ENCODE measurements at regions not wholly inside any gene's neighbourhood (a gene's known extent, or its start where the extent isn't known, plus 50 kb on each side); places are given as distances from the start of the nearest gene placed in this dataset.

DNA sequence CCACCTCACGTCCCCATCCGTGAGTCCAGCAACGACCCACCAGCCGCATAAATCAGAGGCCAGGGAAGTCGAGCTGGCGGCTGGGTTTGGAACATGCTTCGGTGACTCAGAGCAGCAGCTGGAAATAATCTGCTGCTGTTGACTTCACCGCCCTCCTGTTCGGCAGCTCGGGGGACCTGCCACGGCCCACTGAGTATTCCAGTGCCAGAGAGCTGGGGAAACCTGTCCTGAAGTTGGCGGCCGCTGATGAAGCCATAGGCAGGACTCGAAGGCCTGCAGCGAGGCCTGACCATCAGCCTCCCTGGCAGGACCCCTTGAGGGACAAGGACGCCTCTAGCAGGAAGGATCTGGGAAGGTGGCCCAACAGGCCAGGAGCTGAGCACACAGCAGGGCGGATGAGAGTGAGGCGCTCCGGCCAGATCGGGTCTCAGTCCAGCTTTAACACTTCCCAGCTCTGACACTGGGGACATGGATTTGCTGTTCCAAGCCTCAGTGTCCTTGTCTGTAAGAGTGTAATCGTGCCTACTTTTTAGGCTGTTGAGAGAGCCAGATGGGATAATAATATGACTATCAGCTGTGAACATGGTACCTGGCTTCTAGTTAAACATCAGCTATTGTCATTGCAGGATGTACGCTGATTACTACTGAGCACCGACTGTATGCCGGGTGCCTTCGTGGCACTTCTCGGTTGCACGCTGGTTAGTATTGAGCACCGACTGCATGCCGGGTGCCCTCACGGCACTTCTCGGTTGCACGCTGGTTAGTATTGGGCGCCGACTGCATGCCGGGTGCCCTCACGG lies 50.4 kb upstream of the CIBAR2 start:
- DNase-seq (ENCODE audit: low read depth) = peak; percentile 75

DNA sequence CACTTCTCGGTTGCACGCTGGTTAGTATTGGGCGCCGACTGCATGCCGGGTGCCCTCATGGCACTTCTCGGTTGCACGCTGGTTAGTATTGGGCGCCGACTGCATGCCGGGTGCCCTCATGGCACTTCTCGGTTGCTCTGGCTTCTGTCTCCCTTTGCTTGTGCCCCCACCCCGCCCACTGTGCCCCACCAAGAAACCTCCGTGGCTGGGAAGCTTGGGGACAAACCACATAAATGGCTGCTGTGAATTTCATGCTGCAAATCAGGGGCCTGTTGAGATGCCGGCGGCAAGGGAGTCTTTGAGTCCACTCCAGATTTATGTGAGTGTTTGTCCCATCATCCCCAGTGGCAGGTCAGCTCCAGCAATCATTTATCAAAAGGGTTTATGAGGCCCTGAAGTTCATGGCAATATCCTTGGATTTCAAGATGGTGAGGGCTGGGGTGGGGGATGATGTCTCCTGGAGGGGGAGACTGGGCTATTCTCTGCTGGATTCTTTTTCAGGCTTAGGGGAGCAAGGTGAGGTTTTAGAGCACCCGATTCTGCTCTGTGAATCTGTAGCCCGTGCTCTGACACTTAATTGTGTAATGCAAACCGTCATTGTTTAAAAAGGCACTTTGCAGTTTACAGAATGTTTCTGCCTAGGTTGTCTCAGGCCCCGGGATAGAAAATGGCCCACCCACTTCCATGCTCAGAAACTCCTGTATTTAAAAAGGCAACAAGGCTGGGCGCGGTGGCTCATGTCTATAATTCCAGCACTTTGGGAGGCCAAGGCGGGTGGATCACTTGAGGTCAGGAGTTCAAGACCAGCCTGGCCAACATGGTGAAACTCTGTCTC lies 51.2 kb upstream of the CIBAR2 start:
- DNase-seq (ENCODE audit: low read depth) = no peak

DNA sequence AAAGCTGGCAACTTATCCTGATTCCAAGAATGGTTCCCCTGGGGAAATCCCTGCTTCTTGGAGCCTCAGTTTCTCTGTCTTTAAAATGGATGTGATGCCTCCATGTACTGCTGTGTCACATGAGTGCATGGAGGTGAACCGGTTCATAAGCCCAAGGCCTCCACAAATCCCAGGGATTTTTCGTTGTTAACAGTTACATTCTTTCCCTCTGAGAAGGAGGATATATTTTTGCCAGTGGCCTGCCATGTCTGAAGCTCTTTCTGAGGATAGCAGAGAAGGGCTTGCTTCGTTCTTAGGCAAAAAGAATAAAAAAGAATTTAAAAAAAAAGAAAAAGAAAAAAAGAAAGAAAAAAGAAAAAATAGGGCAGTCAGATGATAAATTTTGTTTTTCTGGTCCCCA lies 52.2 kb upstream of the CIBAR2 start:
- DNase-seq (ENCODE audit: low read depth) = no peak

DNA sequence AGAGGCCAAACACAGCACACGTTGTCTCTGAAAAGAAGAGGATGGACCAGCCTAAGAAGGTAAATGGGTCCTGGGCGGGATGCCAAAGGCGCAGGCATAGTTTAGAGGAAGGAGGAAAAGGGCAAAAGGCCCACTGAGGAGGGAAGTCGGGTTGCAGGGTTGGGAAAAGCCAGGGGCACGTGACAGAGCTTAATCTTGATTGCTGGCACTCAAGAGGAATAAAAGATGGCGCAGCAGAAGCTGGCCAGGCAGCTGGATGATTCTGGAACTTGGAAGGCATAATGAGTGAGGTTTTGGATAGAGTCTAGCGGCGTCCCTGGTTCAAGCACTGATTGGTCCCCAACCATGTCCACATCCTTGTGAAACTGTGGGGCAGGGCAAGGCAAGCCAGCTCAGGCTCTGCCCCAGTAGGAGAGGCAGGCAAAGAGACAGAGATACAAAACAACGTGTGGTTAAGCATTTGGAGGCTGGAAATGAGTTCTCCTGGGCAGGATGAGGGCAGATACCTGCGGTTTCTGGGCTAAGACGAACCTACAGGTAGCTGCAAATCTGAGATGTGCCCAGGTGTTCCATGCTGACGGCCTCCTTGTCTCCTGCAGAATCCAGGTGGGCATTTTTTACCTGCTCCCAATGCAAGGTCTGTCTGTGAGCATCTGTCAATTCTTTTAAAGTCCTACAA lies 52.7 kb upstream of the CIBAR2 start:
- peak; percentile 42 for DNase-seq (ENCODE audit: low read depth)

DNA sequence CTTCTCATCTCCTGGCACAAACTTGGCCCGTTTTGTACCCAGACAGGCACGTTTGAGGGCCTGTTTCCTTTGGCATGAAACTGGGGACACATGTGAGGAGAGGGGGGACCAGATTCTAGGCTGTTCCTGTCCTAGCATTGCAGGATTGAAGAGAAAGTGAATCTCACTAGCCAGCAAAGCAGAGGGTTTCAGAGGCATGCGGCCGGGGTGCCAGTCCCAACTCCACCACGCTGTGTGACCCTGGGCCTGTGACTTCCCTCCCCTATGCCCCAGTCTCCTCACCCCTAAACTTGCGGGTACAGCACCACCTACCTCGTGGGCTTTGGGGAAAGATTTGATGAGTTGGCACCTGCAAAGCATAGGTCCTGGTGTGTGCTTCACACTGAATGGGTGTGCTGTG lies 53.5 kb upstream of the CIBAR2 start:
- DNase-seq (ENCODE audit: low read depth) = no peak

DNA sequence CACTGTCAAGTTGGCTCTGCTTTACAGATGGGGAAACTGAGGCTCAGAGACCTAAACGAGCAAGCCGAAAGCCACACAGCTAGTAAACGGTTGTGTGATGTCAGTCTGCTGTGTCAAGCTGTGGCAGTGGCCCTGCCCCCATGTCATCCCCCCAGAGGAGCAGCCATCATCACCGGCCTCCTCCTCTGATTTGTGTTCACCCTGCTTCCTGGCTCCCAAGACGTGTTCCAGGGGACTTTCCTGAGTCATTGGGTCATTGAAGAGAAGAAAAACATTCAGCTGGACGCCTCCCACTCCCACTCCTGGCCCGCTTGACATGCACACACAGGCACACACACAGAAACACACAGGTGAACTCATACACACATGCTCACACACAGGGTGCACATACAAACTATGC lies 54.0 kb upstream of the CIBAR2 start:
- no peak for DNase-seq (ENCODE audit: low read depth)

DNA sequence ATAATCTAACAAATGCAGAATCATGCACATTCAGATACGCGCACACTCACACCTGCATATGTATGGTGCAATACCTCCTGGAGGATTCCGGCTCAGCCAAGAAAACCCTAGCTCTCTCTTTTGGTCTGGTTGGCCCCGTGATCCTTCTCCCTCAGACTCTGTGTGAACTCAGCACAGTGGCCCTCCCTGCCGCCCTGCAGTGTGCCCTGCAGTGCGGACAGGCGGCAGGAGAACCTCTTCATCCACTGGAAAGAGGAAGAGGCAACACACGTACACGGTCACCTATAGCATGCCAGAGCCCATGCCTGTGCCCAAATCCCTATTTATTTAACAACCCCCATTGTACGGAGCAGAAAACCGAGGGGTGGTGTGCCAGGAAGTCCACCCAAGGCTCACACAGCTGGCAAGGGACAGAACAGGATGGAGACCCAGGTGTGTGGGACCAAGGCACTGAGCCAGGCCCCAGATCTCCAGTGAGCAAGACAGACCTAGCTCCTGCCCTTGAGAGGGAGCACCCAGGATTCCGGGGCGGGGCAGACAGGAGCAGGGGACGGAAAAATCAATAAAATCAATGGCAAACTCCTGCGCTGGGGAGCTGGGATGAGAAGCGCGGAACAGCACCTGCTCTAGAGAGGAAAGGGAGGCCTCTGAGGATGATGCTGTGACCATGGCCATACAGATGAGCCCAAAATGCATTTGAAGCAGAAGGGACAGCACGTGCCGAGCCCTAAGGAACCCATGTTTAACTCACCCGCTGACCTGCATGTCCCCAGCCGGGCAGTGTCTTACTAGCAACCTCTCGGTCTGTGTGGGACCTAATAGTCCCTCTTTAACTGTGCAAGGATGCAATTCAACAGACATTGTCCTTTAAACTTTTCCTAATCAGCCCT lies 54.7 kb upstream of the CIBAR2 start:
- no peak for DNase-seq (ENCODE audit: low read depth)

DNA sequence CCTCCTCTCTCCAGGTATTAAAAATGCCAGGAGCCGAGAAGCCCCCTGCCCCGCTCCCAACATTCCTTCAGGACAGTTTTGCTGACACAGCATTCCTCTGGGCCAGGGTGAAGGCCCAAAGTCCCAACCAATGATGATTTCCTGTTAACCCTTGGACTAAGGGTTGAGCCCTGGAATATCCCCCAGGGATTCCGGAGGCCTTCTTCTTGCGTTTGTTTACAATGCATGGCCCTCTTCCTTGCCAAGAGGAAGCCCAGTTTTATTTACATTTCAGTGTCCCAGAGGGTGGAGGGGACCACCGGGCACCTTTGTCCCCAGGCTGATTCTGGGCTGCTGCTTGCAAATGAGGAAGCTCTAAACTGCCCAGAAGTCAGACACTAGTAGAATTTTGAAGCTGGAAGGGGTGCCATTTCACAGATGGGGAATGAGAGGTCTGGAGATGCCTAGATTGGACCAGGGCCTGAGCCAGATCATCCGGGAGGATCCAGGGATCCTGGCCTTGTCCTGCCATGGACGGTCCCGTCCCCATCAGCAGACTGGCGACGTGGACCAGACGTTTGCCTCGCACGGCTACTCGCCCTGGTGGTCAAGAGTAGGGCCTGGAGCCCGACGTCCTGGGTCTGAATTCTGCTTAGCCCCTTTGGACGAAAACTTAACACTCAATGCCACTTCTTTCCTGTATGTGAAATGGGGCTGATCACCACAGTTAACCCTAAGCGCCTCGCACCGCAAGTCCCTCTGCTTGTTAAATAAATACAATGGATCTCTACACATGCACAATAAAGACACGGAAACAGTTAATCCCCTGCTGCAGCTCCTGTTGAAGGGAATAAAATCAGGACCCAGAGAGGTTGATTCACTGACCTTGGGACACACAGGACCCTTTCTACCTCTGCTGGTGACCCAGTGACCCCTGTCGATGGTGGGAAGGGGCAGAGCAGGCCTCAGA lies 55.6 kb upstream of the CIBAR2 start:
- no peak for DNase-seq (ENCODE audit: low read depth)

DNA sequence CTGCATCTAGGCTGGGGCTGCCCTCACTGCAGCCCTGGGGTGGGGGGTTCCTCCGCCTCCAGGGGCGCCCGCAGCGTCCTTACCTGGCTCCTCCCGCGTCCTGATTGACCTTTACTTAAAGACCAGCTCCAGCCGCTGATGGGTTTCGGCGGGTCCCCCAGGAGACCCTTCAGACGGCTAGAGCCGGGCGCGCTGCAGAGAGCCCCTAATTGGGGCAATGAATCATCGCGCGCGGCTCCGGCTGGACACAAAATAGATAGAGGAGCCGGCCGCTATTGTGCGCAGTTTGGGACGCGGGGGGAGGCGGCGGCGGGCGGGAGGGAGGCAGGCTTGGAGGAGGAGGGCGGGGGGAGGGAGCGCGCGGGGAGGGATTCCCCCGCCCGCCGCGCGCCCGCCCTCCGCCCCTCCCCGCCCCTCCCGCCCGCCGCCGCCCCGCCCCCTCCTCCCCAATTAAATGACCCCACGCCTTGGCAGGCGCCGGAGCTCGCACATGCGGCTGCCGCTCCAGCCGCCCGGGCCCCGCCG lies 56.5 kb upstream of the CIBAR2 start:
- DNase-seq (ENCODE audit: low read depth) = peak; percentile 72

DNA sequence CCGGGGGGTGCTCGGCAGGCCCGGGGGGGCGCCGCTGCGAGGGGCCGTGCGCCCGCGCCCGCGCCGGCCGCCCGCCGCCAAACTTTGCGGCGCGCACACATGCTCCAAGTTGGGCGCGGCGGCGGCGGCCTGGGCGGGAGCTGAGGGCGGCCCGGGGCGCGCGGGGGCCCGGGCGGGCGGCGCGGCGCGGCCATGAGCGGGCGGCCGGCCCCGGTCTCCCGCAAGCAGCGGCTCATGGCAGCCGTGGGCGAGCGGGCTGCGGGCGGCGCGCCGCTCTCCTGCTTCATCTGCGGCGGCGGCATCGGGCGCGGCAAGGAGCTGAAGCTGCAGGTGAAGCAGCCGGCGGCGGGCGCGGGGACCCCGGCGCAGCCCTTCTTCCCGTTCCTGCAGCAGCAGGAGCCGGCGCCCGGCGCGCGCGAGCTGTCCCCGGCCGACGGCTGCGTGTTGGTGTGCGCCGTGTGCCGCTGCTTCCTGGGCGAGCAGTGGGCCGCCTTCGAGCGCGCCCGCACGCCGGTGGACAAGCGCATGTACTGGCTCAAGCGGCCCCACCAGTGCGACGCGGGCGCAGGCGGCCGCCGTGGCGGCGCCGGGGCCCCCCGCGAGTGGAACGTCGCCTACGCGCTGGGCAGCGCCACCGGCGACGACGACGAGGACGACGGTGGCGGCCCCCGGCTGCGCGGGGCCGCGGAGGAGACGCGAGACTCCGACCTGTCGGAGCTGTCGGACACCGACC lies 57.2 kb upstream of the CIBAR2 start:
- peak; percentile 41 for DNase-seq (ENCODE audit: low read depth)

DNA sequence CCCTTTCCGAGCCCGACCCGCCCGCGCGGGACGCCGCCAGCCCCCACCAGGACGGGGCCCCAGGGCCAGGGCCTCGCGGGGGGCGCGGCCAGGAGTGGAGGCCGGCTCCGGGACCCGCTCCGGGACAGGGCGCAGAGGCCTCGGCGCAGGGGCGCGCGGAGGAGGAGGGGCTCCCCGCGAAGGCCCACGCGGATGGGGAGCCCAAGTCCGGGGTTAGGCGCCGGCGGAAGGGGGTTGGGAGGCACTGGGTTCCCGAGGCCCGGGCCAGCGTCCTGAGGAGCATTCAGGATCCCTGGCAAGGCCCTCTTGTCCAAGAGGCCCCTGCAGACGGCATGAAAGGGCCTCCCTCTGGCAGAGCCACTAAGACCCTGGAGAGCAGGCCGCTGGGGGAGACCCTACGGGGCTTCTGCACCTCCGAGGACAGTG lies 57.8 kb upstream of the CIBAR2 start:
- no peak for DNase-seq (ENCODE audit: low read depth)

DNA sequence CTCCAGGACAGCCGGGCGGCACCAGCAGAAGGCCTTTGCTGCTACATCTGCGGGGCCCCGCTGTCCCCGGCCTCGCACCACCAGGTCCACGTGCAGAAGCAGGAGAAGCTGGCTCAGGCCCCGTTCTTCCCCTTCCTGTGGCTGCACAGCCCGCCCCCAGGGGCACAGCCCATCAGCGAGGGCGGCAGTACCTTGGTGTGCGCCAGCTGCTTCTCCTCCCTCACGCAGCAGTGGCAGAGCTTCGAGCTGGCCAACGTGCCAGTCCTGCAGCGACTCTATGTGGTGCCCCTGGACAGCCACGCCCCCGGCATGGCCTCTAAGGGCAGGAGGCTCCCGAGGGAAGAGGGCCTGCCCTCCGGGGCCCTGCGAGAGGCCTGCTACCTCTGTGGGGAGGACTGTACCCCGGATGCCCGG lies 58.3 kb upstream of the CIBAR2 start:
- no peak for DNase-seq (ENCODE audit: low read depth)

DNA sequence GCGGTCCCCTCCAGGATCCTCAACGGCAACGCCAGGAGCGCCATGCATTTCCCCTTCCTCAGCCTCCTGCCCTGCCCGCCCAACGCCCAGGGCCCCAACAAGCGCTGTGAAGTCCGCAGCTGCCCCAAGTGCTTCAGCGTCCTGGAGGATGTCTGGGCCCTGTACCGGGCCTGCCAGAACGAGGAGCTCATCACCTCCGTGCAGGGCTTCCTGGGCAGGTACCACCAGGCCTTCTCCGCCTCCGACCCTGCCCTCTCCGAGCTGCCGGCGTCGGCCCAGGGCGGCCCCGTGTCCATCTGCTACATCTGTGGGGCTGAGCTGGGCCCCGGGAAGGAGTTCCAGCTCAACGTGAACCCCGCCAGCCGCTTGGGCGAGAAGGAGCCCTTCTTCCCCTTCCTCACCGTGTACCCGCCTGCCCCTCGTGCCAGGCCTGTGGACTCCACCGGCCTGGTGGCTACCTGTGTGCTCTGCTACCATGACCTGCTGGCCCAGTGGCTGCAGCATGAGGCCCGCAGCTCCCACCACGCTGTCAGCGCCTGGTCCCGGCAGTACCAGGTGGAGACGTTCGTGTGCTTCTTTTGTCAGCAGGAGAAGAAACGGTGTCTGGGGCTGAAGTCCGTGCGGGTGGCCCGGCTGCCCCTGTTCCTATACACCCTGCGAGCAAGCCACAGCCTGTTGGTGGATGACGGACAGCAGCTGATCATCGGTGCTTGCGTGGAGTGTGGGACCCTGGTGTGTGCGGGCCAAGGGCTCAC lies 58.9 kb upstream of the CIBAR2 start:
- no peak for DNase-seq (ENCODE audit: low read depth)

DNA sequence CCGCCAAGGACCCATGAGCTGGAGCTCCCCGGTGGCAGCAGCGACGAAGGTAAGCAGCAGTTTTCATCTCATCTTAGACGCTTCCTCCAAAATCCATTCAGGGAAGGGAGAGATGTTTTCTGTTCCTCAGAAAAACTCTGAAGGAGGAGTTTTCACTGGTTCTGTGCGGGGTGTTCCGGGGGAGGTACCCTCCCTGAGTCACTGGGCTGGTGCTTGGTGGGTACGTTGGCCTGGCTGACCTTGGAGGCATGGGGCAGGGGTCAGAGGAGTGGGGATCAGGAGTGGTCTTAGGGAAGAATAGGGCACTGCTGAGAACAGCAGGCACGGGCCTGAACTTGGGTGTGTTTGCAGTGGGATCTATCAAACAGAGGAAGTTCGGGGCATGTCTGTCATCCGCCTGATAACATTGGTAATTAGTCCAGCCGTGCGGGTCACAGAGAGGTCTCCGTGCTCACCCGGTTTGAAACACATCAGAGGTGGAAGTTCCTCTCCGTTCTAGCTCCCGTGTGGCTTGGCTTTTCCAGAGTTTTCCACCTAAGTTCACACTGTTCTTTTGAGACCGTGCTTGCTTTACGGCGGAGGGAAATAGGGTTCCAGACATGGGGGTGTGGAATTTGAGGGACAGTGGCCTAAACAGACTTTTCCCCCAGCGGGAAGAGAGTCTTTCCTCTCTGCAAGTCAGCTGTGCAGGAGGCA lies 59.6 kb upstream of the CIBAR2 start:
- no peak for DNase-seq (ENCODE audit: low read depth)

DNA sequence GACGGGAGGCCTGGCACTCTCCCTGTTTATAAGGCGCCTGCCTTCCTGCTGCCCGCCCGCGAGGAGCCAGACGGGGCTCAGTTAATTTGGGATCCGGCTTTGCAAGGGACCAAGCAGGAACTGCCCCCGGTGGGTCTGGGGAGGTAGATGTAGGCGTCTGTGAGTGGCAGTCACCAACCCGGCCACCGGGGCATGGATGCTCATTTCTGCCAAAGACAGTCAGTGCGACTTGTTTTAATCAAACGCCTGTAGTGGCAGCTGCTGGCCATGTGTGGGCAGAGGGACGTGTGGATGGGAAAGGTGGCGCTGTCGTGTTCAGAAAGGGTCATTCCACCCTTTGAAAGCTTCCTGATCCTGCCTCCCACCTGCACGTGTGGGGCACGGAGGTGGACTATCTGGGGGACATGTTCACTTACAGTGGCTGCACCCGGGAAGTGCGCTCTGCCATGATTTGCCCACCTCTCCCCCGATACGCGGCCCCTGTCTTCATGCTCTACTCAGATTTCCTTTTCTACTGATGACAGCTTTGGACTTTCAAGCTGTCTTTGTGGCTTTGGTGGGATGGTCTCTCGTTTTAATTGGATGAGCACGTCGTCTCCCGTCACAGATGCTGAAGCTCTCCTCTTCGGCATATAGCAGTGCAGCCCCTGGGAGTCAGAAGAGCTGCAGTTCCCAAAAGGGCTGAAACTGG lies 60.3 kb upstream of the CIBAR2 start:
- DNase-seq (ENCODE audit: low read depth) = peak; percentile 51

DNA sequence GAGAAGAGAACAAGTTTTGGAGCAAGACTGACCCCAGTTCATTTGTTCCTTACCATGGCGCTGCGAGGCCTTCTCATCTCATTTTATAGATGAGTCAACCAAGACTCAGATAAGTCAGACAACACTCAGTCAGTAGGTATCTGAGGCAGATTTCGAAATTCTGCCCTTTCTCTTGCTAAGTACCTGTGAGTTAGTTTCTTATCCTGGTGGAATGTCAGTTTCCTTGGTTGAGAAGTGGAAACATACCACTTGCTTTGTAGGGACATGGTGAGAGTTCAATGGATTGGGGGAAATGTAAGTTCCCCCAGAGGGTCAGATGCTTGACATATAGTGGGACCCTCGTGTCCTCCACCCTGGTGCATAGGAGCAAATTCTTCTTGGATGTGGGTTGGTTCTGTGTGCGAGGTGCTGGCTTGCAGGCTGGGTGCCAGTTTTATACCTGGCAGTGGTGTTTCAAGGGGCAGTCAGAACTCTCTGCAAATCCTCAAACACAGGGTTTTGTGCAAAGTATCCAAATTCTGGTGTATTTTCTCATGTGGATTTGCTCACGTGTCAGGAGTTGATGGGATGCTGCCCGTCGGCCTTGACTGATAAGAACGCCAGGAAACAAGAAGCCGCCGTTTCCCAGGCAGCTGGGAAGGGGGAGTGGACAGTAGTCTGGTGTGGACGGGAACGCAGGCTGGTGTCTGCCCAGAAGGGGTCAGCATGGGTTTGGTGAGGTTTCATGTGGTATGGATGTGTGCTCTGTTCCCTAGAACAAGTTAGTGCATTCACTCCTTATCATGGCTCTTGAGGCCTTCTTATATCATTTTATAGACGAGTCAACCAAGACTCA lies 61.1 kb upstream of the CIBAR2 start:
- peak; percentile 52 for DNase-seq (ENCODE audit: low read depth)

All from fibroblast of gingiva (primary cell).